DND-41 (cell line): ENCODE measurements at regions not wholly inside any gene's neighbourhood (a gene's known extent, or its start where the extent isn't known, plus 50 kb on each side); places are given as distances from the start of the nearest gene placed in this dataset.

ENCODE experiments used
- EZH2 ChIP-seq: IDR thresholded peaks from 3 replicates; pipeline ENCODE4 v1.6.1; 2012; ENCODE audit warnings: borderline replicate concordance, low read depth, mild to moderate bottlenecking, moderate library complexity, low read length, inconsistent platforms; ENCODE audit not compliant: severe bottlenecking
- TF ChIP-seq, protein P1 (sequence below): IDR thresholded peaks from 2 replicates; pipeline ENCODE4 v1.5.1; 2012; ENCODE audit warnings: borderline replicate concordance, low read length, moderate library complexity, mild to moderate bottlenecking; ENCODE audit not compliant: poor library complexity, severe bottlenecking; ENCODE audit errors: extremely low read depth

DNA sequence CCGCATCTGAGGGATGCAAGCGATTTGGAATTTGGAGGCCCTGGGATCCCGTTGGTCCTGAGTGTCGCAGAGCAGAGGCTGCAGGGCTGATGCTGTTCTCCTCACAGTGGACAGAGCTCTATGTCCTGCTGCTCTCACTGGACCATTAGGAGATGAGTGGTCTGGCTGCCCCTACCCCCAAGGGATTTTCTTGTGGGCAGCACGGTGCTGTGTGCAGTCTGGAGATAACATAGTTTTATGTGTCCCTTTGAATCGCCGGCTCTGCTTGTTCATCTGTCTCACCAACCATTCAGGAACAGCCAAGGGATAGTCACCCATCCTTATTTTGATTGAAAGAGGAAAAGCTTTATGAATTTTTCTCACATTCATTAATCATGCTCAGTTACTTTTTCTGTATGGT is 49.9 kb downstream of the CHRM3 start:
- TF ChIP-seq, protein P1, sequence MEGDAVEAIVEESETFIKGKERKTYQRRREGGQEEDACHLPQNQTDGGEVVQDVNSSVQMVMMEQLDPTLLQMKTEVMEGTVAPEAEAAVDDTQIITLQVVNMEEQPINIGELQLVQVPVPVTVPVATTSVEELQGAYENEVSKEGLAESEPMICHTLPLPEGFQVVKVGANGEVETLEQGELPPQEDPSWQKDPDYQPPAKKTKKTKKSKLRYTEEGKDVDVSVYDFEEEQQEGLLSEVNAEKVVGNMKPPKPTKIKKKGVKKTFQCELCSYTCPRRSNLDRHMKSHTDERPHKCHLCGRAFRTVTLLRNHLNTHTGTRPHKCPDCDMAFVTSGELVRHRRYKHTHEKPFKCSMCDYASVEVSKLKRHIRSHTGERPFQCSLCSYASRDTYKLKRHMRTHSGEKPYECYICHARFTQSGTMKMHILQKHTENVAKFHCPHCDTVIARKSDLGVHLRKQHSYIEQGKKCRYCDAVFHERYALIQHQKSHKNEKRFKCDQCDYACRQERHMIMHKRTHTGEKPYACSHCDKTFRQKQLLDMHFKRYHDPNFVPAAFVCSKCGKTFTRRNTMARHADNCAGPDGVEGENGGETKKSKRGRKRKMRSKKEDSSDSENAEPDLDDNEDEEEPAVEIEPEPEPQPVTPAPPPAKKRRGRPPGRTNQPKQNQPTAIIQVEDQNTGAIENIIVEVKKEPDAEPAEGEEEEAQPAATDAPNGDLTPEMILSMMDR, result no peak
- TF ChIP-seq EZH2, result no peak
